ENCODE measurements at regions not wholly inside any gene's neighbourhood (a gene's known extent, or its start where the extent isn't known, plus 50 kb on each side); places are given as distances from the start of the nearest gene placed in this dataset.

- no peaks in the 10 kb centered on the region for H3K27me3 ChIP-seq (ENCODE audit: insufficient read depth, poor library complexity, severe bottlenecking)
- TF ChIP-seq SPI1 (IDR thresholded peaks at IDR 0.05; ENCODE audit: borderline replicate concordance, low read depth) (no peak), GABPA (IDR thresholded peaks at IDR 0.05; ENCODE audit: low read depth) (no peak), REST (IDR thresholded peaks at IDR 0.05; ENCODE audit: insufficient replicate concordance, low read depth) (no peak), CTCF (IDR thresholded peaks at IDR 0.05; ENCODE audit: insufficient read depth, low read length) (no peak), POLR2AphosphoS5 (IDR thresholded peaks at IDR 0.05; ENCODE audit: low read depth) (no peak)
- DNase-seq (ENCODE audit: low read depth in 1 of 2, low spot score in 1 of 2), result no peak
- no peak overlapping the region for H3K27ac ChIP-seq (replicated peaks)
- no peak overlapping the region for H3K4me3 ChIP-seq (replicated peaks; ENCODE audit: insufficient read depth, low read length)
These were observed 198.9 kb downstream of the ADAMTS15 start for GRCh38 chr11:130647371-130647770.

GRCh38 chr11:130649801-130650200 lies 201.4 kb downstream of the ADAMTS15 start:
- TF ChIP-seq POLR2AphosphoS5 (IDR thresholded peaks at IDR 0.05; ENCODE audit: low read depth) (no peak), REST (IDR thresholded peaks at IDR 0.05; ENCODE audit: insufficient replicate concordance, low read depth) (no peak), CTCF (IDR thresholded peaks at IDR 0.05; ENCODE audit: insufficient read depth, low read length) (no peak), GABPA (IDR thresholded peaks at IDR 0.05; ENCODE audit: low read depth) (no peak), SPI1 (IDR thresholded peaks at IDR 0.05; ENCODE audit: borderline replicate concordance, low read depth) (no peak)
- no peaks in the 10 kb centered on the region for H3K27me3 ChIP-seq (ENCODE audit: insufficient read depth, poor library complexity, severe bottlenecking)
- no peak overlapping the region for H3K27ac ChIP-seq (replicated peaks)
- H3K4me3 ChIP-seq (replicated peaks; ENCODE audit: insufficient read depth, low read length), result no peak overlapping the region
- DNase-seq (ENCODE audit: low read depth in 1 of 2, low spot score in 1 of 2), result no peak

- TF ChIP-seq POLR2AphosphoS5 (IDR thresholded peaks at IDR 0.05; ENCODE audit: low read depth) (no peak), REST (IDR thresholded peaks at IDR 0.05; ENCODE audit: insufficient replicate concordance, low read depth) (no peak), CTCF (IDR thresholded peaks at IDR 0.05; ENCODE audit: insufficient read depth, low read length) (no peak)
These were observed 202.1 kb downstream of the ADAMTS15 start for GRCh38 chr11:130650456-130651030.

More at GRCh38 chr11:130650456-130651030, 202.1 kb downstream of the ADAMTS15 start:
- no peak for DNase-seq (ENCODE audit: low read depth in 1 of 2, low spot score in 1 of 2)
- H3K27me3 ChIP-seq (ENCODE audit: insufficient read depth, poor library complexity, severe bottlenecking), result no peaks in the 10 kb centered on the region
- H3K4me3 ChIP-seq (replicated peaks; ENCODE audit: insufficient read depth, low read length), result no peak overlapping the region
- H3K27ac ChIP-seq (replicated peaks), result no peak overlapping the region
